Breast epithelium (tissue), 3 donors: ENCODE measurements at regions not wholly inside any gene's neighbourhood (a gene's known extent, or its start where the extent isn't known, plus 50 kb on each side); places are given as distances from the start of the nearest gene placed in this dataset.

Experiments used
- POLR2A ChIP-seq: fragments of 450-650 bp; IDR thresholded peaks from one replicate; pipeline ENCODE4 v1.6.1; 2016; ENCODE audit warnings: antibody characterized with exemption, mild to moderate bottlenecking, moderate library complexity
- POLR2AphosphoS5 ChIP-seq, 3 donors: sonication (generic); formaldehyde crosslinking; IDR thresholded peaks; one replicate each; pipeline ENCODE4 v1.6.1; 2017; ENCODE audit warnings: antibody characterized with exemption in 3 of 3
- TF ChIP-seq, protein P1 (sequence below), 3 donors: fragments of 450-650 bp; IDR thresholded peaks; one replicate each; pipeline ENCODE4 v1.5.1; 2016 to 2017; ENCODE audit warnings: antibody characterized with exemption in 3 of 3, mild to moderate bottlenecking in 3 of 3, moderate library complexity in 3 of 3

DNA sequence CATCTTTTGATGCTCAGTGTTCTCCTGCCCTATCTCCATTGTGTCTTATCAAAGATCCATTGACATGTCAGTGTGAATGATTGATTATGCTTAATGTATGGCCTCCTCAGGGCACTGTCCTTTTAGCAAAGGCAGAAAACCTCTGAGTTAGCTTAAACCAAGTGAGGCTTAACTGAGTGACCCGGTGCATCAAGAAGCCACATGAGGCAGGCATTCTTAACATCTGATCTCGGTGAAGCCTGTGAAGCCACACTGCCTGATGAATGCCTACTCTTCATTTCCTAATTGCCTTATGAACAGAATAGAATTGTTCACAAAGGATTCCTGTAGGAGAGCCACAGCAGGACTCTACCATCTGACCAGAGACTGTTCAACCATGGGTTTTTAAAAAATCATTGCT lies 168.1 kb upstream of the SOX21 start:
- TF ChIP-seq, protein P1, sequence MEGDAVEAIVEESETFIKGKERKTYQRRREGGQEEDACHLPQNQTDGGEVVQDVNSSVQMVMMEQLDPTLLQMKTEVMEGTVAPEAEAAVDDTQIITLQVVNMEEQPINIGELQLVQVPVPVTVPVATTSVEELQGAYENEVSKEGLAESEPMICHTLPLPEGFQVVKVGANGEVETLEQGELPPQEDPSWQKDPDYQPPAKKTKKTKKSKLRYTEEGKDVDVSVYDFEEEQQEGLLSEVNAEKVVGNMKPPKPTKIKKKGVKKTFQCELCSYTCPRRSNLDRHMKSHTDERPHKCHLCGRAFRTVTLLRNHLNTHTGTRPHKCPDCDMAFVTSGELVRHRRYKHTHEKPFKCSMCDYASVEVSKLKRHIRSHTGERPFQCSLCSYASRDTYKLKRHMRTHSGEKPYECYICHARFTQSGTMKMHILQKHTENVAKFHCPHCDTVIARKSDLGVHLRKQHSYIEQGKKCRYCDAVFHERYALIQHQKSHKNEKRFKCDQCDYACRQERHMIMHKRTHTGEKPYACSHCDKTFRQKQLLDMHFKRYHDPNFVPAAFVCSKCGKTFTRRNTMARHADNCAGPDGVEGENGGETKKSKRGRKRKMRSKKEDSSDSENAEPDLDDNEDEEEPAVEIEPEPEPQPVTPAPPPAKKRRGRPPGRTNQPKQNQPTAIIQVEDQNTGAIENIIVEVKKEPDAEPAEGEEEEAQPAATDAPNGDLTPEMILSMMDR (IDR thresholded peaks at IDR 0.05) = no peak
- no peak for TF ChIP-seq POLR2A
- TF ChIP-seq POLR2AphosphoS5 (IDR thresholded peaks at IDR 0.05) = no peak
